HepG2 (cell line): ENCODE measurements at regions not wholly inside any gene's neighbourhood (a gene's known extent, or its start where the extent isn't known, plus 50 kb on each side); places are given as distances from the start of the nearest gene placed in this dataset.

ENCODE experiments used
- ATAC-seq: fragments of 200-7000 bp; cut with Tn5 transposase; 3 replicates; pipeline ENCODE4 v1.9.1; 2020; ENCODE audit warnings: mild to moderate bottlenecking, moderate library complexity
- BruUV-seq: library from RNA; stranded (reverse); fragments of 400-500 nt; replicated peaks from 2 replicates; lab custom pipeline; 2021; lab: Mats Ljungman, UMichigan
- CTCF ChIA-PET: fragments of 300-600 bp; formaldehyde crosslinking; extraction: SDS; loops from one replicate; lab custom pipeline; 2021; ENCODE audit warnings: low total read pairs, inconsistent platforms, low intra/inter-chr PET ratio; lab: Yijun Ruan, JAX
- POLR2A ChIA-PET: fragments of 350-600 bp; sonication (Branson Sonifier 250); formaldehyde crosslinking; loops from one replicate; lab custom pipeline; 2020; ENCODE audit warnings: antibody characterized with exemption, inconsistent platforms; lab: Yijun Ruan, JAX
- DNase-seq: peaks from one replicate; pipeline ENCODE4 v3.0.0-alpha.2; 2015; ENCODE audit warnings: low spot score
- FAIRE-seq: peaks from 3 replicates; lab custom pipeline; 2011; peaks lifted over from hg19 to GRCh38; lab: Jason Lieb, UNC
- H2AFZ ChIP-seq: one replicate; pipeline ENCODE4 v1.6.1; 2011; ENCODE audit warnings: low read length, inconsistent platforms
- H3K27ac ChIP-seq: fragments of 300-600 bp; 3 replicates; pipeline ENCODE4 v1.8.0; 2011; ENCODE audit warnings: mixed run types, mild to moderate bottlenecking, mixed read lengths, low read length, inconsistent platforms; ENCODE audit not compliant: insufficient read depth; ENCODE audit errors: extremely low read length
- H3K27me3 ChIP-seq, 2 experiments: fragments of 200-600 bp in 1 of 2; 2 replicates in 1 of 2; 3 replicates in 1 of 2; pipeline versions ENCODE4 v1.6.0 to v1.8.0; 2011; ENCODE audit warnings: low read length in 2 of 2, mild to moderate bottlenecking in 2 of 2, moderate library complexity in 2 of 2, inconsistent platforms in 1 of 2; ENCODE audit not compliant: insufficient read depth in 2 of 2, control insufficient read depth in 1 of 2
- H3K36me3 ChIP-seq, 2 experiments: fragments of 200-600 bp in 1 of 2; replicated peaks in 1 of 2; 2 replicates in 1 of 2; 3 replicates in 1 of 2; pipeline versions ENCODE4 v1.5.1 to v1.8.0; 2011; ENCODE audit warnings: low read length in 2 of 2, inconsistent platforms in 1 of 2; ENCODE audit not compliant: insufficient read depth in 2 of 2, control insufficient read depth in 1 of 2
- H3K4me1 ChIP-seq: 2 replicates; pipeline ENCODE4 v1.5.1; 2012; ENCODE audit warnings: low read length, inconsistent platforms; ENCODE audit not compliant: insufficient read depth
- H3K4me2 ChIP-seq: 2 replicates; pipeline ENCODE4 v1.6.0; 2011; ENCODE audit warnings: low read depth, low read length, inconsistent platforms
- H3K4me3 ChIP-seq, 3 experiments: fragments of 200-600 bp in 1 of 3; sonication (generic), shearing (Covaris generic) in 1 of 3; replicated peaks in 1 of 3; 2 replicates each; pipeline ENCODE4 v1.5.1; 2011 to 2016; ENCODE audit warnings: low read length in 3 of 3, inconsistent platforms in 2 of 3, low read depth in 2 of 3, mild to moderate bottlenecking in 2 of 3, control low read depth in 1 of 3, mixed read lengths in 1 of 3; ENCODE audit not compliant: insufficient read depth in 1 of 3
- H3K79me2 ChIP-seq: one replicate; pipeline ENCODE4 v1.6.1; 2011; ENCODE audit warnings: low read length, inconsistent platforms; ENCODE audit not compliant: insufficient read depth
- H3K9ac ChIP-seq: 2 replicates; pipeline ENCODE4 v1.6.0; 2011; ENCODE audit warnings: mild to moderate bottlenecking, low read depth, low read length, inconsistent platforms; ENCODE audit not compliant: insufficient read depth
- H3K9me3 ChIP-seq: 2 replicates; pipeline ENCODE4 v1.5.1; 2012; ENCODE audit warnings: mild to moderate bottlenecking, low read length
- H4K20me1 ChIP-seq: 2 replicates; pipeline ENCODE4 v1.6.0; 2011; ENCODE audit warnings: inconsistent platforms, mild to moderate bottlenecking, low read length, moderate library complexity; ENCODE audit not compliant: insufficient read depth
- HOXA7 ChIP-seq: sonication (generic); formaldehyde crosslinking; IDR thresholded peaks from 2 replicates; pipeline ENCODE4 v1.8.1; 2022; ENCODE audit warnings: mild to moderate bottlenecking, missing genetic modification reagents, moderate library complexity
- POLR2AphosphoS2 ChIP-seq: IDR thresholded peaks from 2 replicates; pipeline ENCODE4 v1.6.1; 2011; ENCODE audit warnings: low read depth, low read length, improper control_type of control experiment
- RFX3 ChIP-seq: IDR thresholded peaks from 2 replicates; pipeline ENCODE4 v1.6.1; 2016; ENCODE audit warnings: missing biosample characterization, missing genetic modification reagents
- STAG1 ChIP-seq: sonication (generic); formaldehyde crosslinking; IDR thresholded peaks from 2 replicates; pipeline ENCODE4 v1.4.0; 2020; ENCODE audit warnings: missing genetic modification reagents
- ZNF292 ChIP-seq: sonication (generic); formaldehyde crosslinking; IDR thresholded peaks from 2 replicates; pipeline ENCODE4 v1.8.1; 2022; ENCODE audit warnings: mild to moderate bottlenecking, low read depth, missing genetic modification reagents, borderline replicate concordance
- WGBS: methylation state at CpG from one replicate; pipeline ENCODE4 v1.1.6; 2017; ENCODE audit warnings: low lambda C conversion rate; 5-methylcytosine and 5-hydroxymethylcytosine counted together
- in situ Hi-C: cut with HindIII; loops from 2 replicates; pipeline ENCODE4 v1.10.0; 2017; ENCODE audit warnings: low pct_unique_long_range_greater_than_20kb; ENCODE audit not compliant: extremely low pct_ligation_motif_present
- intact Hi-C: fragments of 100-400 bp; cut with micrococcal nuclease; formaldehyde crosslinking; loops from one replicate; pipeline ENCODE4 v1.10.0; 2022; ENCODE audit not compliant: unreplicated experiment

DNA sequence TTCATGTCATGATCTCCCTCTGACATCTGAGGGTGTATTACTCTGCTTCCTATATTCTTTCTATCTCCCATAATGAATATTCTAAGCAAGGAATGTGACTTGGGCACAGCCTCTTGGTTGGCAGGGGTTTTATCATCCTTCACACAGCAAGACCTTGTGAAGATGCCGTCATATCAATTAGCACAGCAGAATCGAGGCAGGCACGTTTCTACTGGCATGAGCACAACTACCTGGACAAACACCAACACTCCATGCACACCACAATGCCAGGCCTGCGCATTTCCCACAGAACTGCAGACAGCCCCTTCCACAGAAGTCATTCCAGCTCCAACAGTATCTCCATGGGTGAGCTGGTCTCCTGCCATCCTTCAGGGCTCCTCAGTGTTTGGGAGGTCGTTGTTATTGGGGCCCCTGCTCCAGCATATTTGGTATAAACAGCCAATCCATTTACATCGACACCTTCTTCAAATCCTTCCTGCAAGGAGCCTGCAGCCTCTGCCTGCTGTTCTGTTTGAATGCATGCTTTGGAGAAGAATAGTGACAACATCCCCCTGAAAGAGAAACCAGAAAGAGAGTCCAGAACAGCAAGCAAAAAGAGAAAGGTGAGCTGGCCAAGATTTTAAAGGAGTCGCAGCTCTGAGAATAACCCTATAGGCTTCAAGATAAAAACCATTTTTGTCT lies 275.5 kb downstream of the SHOX2 start:
- ATAC-seq (no peak), FAIRE-seq (no peak), DNase-seq (no peak)
- peaks cover 11% of the 10 kb centered on the region; the same call in 1 of the 2 replicates for H3K9me3 ChIP-seq
- intact Hi-C loops: no loop called here
- CTCF ChIA-PET: no interaction called here
- H2AFZ ChIP-seq: no peak overlapping the region
- BruUV-seq: no TSS peak
- H3K36me3 ChIP-seq: no peaks in the 10 kb centered on the region
- no peaks in the 10 kb centered on the region for H3K79me2 ChIP-seq
- no peaks in the 10 kb centered on the region for H4K20me1 ChIP-seq
- no peaks in the 10 kb centered on the region for H3K27me3 ChIP-seq
- no peaks in the 10 kb centered on the region for H3K4me1 ChIP-seq
- 17% methylated on average over 7 of the region's 7 CpGs for WGBS
- H3K4me3 ChIP-seq: no peak overlapping the region
- no peak overlapping the region for H3K27ac ChIP-seq
- no peak overlapping the region for H3K4me2 ChIP-seq
- TF ChIP-seq RFX3 (CRISPR knock-in tag) (no peak), POLR2AphosphoS2 (no peak)
- TF ChIP-seq, all 625 proteins: peak for 0
- POLR2A ChIA-PET: no interaction called here
- in situ Hi-C loops: no loop called here
- H3K9ac ChIP-seq: no peak overlapping the region

DNA sequence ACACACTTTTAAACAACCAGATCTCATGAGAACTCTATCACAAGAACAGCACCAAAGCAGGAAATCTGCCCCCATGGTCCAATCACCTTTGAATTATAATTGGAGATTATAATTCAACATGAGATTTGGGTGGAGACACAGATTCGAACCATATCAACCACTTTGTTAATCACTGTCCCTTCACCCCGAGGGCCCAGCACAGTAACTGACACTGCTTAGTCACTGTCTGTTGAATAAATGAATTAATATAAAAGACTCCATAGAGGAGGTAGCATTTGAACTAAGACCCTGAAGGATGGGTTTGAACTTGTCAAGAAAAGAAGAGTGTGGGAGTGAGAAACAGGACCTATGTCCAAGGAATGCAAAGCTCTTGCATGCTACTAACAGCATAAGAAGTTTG lies 276.4 kb downstream of the SHOX2 start:
- peaks cover 11% of the 10 kb centered on the region; the same call in 1 of the 2 replicates for H3K9me3 ChIP-seq
- ATAC-seq (no peak), FAIRE-seq (no peak), DNase-seq (no peak)
- no peak overlapping the region for H3K4me3 ChIP-seq
- H3K27ac ChIP-seq: no peak overlapping the region
- H3K79me2 ChIP-seq: no peaks in the 10 kb centered on the region
- H3K36me3 ChIP-seq: no peaks in the 10 kb centered on the region
- intact Hi-C loops: no loop called here
- POLR2A ChIA-PET: no interaction called here
- in situ Hi-C loops: no loop called here
- no peak overlapping the region for H2AFZ ChIP-seq
- H3K9ac ChIP-seq: no peak overlapping the region
- WGBS: 0% methylated on average over 2 of the region's 2 CpGs
- no peaks in the 10 kb centered on the region for H4K20me1 ChIP-seq
- H3K4me2 ChIP-seq: no peak overlapping the region
- no peaks in the 10 kb centered on the region for H3K27me3 ChIP-seq
- CTCF ChIA-PET: no interaction called here
- H3K4me1 ChIP-seq: no peaks in the 10 kb centered on the region
- no TSS peak for BruUV-seq
- TF ChIP-seq STAG1 (no peak), HOXA7 (CRISPR knock-in tag) (no peak), ZNF292 (CRISPR knock-in tag) (no peak)
- TF ChIP-seq, all 625 proteins: peak for 0
